Caco-2 (cell line): ENCODE measurements at regions not wholly inside any gene's neighbourhood (a gene's known extent, or its start where the extent isn't known, plus 50 kb on each side); places are given as distances from the start of the nearest gene placed in this dataset.

Experiments used
- BruUV-seq: library from RNA; stranded (reverse); fragments of 400-500 nt; replicated peaks from 2 replicates; lab custom pipeline; 2021; lab: Mats Ljungman, UMichigan
- CTCF ChIA-PET: fragments of 300-600 bp; sonication (Branson Sonifier 250); formaldehyde crosslinking; loops from one replicate; lab custom pipeline; 2022; ENCODE audit warnings: antibody characterized with exemption; lab: Charles Lee
- POLR2A ChIA-PET: fragments of 300-600 bp; sonication (Branson Sonifier 250); formaldehyde crosslinking; loops from one replicate; lab custom pipeline; 2022; ENCODE audit warnings: antibody characterized with exemption; lab: Charles Lee
- DNase-seq, 2 experiments: peaks; one replicate each; pipeline versions ENCODE4 v3.0.0 to v3.0.0-alpha.2; 2020 to 2022
- H3K27me3 ChIP-seq: replicated peaks from 2 replicates; pipeline ENCODE4 v1.6.0; 2011; ENCODE audit warnings: low read length; ENCODE audit not compliant: control insufficient read depth, insufficient read depth
- H3K36me3 ChIP-seq: 2 replicates; pipeline ENCODE4 v1.5.1; 2011; ENCODE audit warnings: low read length; ENCODE audit not compliant: control insufficient read depth, insufficient read depth
- H3K4me1 ChIP-seq: fragments of 250-450 bp; sonication (Bioruptor Pico); 2 replicates; pipeline ENCODE4 v1.5.1; 2020; ENCODE audit warnings: mild to moderate bottlenecking
- H3K4me3 ChIP-seq: 2 replicates; pipeline ENCODE4 v1.5.1; 2011; ENCODE audit warnings: low read depth, mild to moderate bottlenecking, control low read depth, low read length
- H3K9me3 ChIP-seq: fragments of 250-450 bp; sonication (Bioruptor Pico); 2 replicates; pipeline ENCODE4 v1.5.1; 2020; ENCODE audit warnings: mild to moderate bottlenecking, moderate library complexity
- H3K27ac Mint-ChIP-seq: one replicate; pipeline ENCODE4 v1.8.0; 2022; ENCODE audit warnings: mixed read lengths; ENCODE audit not compliant: unreplicated experiment
- H3K27me3 Mint-ChIP-seq: one replicate; pipeline ENCODE4 v1.8.0; 2022; ENCODE audit warnings: mixed read lengths; ENCODE audit not compliant: insufficient read depth, unreplicated experiment
- H3K36me3 Mint-ChIP-seq: one replicate; pipeline ENCODE4 v1.8.0; 2022; ENCODE audit warnings: mild to moderate bottlenecking, mixed read lengths; ENCODE audit not compliant: insufficient read depth, unreplicated experiment
- H3K4me1 Mint-ChIP-seq: one replicate; pipeline ENCODE4 v1.8.0; 2022; ENCODE audit warnings: low read depth, mixed read lengths; ENCODE audit not compliant: unreplicated experiment
- H3K4me3 Mint-ChIP-seq: one replicate; pipeline ENCODE4 v1.8.0; 2022; ENCODE audit warnings: mild to moderate bottlenecking, moderate library complexity, mixed read lengths; ENCODE audit not compliant: unreplicated experiment
- H3K9me3 Mint-ChIP-seq: one replicate; pipeline ENCODE4 v1.8.0; 2022; ENCODE audit warnings: mixed read lengths; ENCODE audit not compliant: unreplicated experiment
- CTCF ChIP-seq, 2 experiments: fragments of 200-600 bp in 1 of 2; IDR thresholded peaks; 1 replicate in 1 of 2; 2 replicates in 1 of 2; pipeline versions ENCODE4 v1.5.1 to v1.8.0; 2011 to 2022; ENCODE audit warnings: antibody characterized with exemption in 1 of 2, control low read depth in 1 of 2, inconsistent platforms in 1 of 2, low read depth in 1 of 2, low read length in 1 of 2, mild to moderate bottlenecking in 1 of 2, moderate library complexity in 1 of 2; ENCODE audit not compliant: insufficient read depth in 1 of 2, severe bottlenecking in 1 of 2, unreplicated experiment in 1 of 2
- intact Hi-C: fragments of 100-400 bp; cut with micrococcal nuclease; formaldehyde crosslinking; loops from one replicate; pipeline ENCODE4 v1.10.0; 2022; ENCODE audit not compliant: unreplicated experiment

GRCh38 chr9:99457406-99457805 is 235.3 kb downstream of the SEC61B start:
- ChIA-PET POLR2A (no interaction called here), CTCF (no interaction called here)
- H3K4me3 Mint-ChIP-seq, result no peak overlapping the region
- BruUV-seq, result no TSS peak
- H3K9me3 Mint-ChIP-seq, result no peaks in the 10 kb centered on the region
- Histone ChIP-seq H3K9me3 (no peaks in the 10 kb centered on the region), H3K4me3 (no peak overlapping the region), H3K27me3 (no peaks in the 10 kb centered on the region; the same call in 1 of the 2 replicates), H3K4me1 (no peaks in the 10 kb centered on the region), H3K36me3 (no peaks in the 10 kb centered on the region)
- no peak for TF ChIP-seq CTCF (IDR thresholded peaks at IDR 0.05; ENCODE audit: insufficient read depth in 1 of 2, low read depth in 1 of 2, low read length in 1 of 2, severe bottlenecking in 1 of 2, unreplicated experiment in 1 of 2)
- no peaks in the 10 kb centered on the region for H3K4me1 Mint-ChIP-seq
- peaks cover 16% of the 10 kb centered on the region for H3K27me3 Mint-ChIP-seq
- H3K27ac Mint-ChIP-seq, result no peak overlapping the region
- DNase-seq, result no peak
- intact Hi-C loops, result no loop called here
- H3K36me3 Mint-ChIP-seq, result no peaks in the 10 kb centered on the region

GRCh38 chr9:99457981-99458380 is 235.9 kb downstream of the SEC61B start:
- intact Hi-C loops, result no loop called here
- Mint-ChIP-seq H3K4me3 (no peak overlapping the region), H3K9me3 (no peaks in the 10 kb centered on the region), H3K27me3 (peaks cover 16% of the 10 kb centered on the region), H3K36me3 (no peaks in the 10 kb centered on the region), H3K4me1 (no peaks in the 10 kb centered on the region), H3K27ac (no peak overlapping the region)
- ChIA-PET CTCF (no interaction called here), POLR2A (no interaction called here)
- DNase-seq, result no peak
- BruUV-seq, result no TSS peak
- H3K9me3 ChIP-seq, result no peaks in the 10 kb centered on the region
- no peaks in the 10 kb centered on the region for H3K36me3 ChIP-seq
- no peaks in the 10 kb centered on the region for H3K4me1 ChIP-seq
- no peak for TF ChIP-seq CTCF (IDR thresholded peaks at IDR 0.05; ENCODE audit: insufficient read depth in 1 of 2, low read depth in 1 of 2, low read length in 1 of 2, severe bottlenecking in 1 of 2, unreplicated experiment in 1 of 2)
- H3K27me3 ChIP-seq, result no peaks in the 10 kb centered on the region; the same call in 1 of the 2 replicates
- H3K4me3 ChIP-seq, result no peak overlapping the region

- Histone ChIP-seq H3K9me3 (no peaks in the 10 kb centered on the region), H3K4me3 (no peak overlapping the region), H3K27me3 (no peaks in the 10 kb centered on the region; the same call in 1 of the 2 replicates), H3K36me3 (no peaks in the 10 kb centered on the region), H3K4me1 (no peaks in the 10 kb centered on the region)
- CTCF ChIA-PET, result no interaction called here
- POLR2A ChIA-PET, result no interaction called here
- intact Hi-C loops, result no loop called here
- no peak for DNase-seq
- Mint-ChIP-seq H3K4me1 (no peaks in the 10 kb centered on the region), H3K36me3 (no peaks in the 10 kb centered on the region), H3K4me3 (no peak overlapping the region), H3K27me3 (peaks cover 14% of the 10 kb centered on the region), H3K9me3 (no peaks in the 10 kb centered on the region), H3K27ac (no peak overlapping the region)
- no peak for TF ChIP-seq CTCF (IDR thresholded peaks at IDR 0.05; ENCODE audit: insufficient read depth in 1 of 2, low read depth in 1 of 2, low read length in 1 of 2, severe bottlenecking in 1 of 2, unreplicated experiment in 1 of 2)
- BruUV-seq, result no TSS peak
Observed at GRCh38 chr9:99459919-99460318, 237.8 kb downstream of the SEC61B start.
